SIG-M5 (cell line): ENCODE measurements at regions not wholly inside any gene's neighbourhood (a gene's known extent, or its start where the extent isn't known, plus 50 kb on each side); places are given as distances from the start of the nearest gene placed in this dataset.

ENCODE experiments used
- DNase-seq: peaks from one replicate; lab custom pipeline; 2025; lab: John Stamatoyannopoulos, UW

DNA sequence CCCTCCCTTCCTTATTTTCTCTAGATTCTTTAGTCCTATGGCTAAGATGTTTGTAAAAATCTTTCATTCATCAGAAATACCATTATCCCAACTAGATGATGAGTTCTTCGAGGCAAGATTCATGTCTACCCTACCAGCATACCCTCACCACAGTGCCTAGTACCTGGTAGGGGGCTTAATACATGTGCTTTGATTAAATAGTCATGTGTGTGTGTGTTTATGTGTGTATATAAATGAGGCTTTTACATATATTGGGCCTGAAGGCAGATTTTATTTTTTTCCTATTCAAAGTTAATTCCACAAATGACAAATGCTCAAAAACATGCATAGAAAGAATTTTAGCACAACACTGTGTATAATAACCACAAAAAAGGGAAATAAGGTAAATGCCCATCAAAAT is 193.0 kb upstream of the IRX3 start:
- DNase-seq: no peak

DNA sequence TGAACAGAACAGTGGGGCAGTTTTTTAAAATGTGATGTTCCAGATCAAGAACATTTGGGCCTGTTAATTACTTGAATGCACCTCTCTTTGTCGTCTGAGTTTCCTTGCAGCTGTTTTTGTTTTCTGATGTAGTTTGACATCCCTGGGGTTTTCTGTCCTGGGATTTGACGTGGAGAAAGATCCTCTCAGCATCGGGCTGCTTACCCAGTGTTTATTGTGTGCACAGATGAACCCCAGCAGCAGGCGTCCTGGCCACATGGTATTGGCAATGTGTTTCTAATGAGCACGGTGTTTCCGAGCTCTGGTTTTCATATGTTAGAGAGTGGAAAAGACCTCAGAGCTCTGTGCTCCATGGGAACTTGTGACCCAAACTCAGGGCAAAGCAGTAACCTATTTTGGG is 191.1 kb upstream of the IRX3 start:
- DNase-seq: no peak

DNA sequence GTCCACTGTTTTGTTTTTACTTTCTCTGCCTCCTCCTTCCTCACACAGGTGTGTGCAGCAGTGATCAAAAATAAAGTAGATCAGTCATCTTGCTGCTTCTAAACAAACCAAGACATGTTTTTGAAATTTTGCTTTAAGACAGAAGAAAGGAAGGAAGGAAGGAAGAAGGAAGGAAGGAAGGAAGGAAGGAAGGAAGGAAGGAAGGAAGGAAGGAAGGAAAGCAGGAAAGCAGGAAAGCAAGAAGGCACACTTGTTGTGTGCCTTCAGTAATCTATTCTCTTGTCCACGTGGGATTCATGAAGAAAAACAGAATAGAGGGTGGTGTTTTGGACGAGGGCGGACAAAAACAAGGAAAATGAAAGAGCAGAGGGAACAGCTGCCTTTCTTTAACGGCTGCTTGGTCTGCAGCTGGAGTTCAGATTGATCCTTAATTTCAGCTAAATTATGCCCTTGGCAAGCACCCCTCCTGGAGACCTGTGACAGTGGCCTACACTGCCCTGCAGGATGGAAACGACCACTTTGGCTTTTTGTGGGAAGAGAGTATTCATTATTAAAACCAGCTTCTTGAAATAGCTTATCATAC is 188.5 kb upstream of the IRX3 start:
- no peak for DNase-seq

DNA sequence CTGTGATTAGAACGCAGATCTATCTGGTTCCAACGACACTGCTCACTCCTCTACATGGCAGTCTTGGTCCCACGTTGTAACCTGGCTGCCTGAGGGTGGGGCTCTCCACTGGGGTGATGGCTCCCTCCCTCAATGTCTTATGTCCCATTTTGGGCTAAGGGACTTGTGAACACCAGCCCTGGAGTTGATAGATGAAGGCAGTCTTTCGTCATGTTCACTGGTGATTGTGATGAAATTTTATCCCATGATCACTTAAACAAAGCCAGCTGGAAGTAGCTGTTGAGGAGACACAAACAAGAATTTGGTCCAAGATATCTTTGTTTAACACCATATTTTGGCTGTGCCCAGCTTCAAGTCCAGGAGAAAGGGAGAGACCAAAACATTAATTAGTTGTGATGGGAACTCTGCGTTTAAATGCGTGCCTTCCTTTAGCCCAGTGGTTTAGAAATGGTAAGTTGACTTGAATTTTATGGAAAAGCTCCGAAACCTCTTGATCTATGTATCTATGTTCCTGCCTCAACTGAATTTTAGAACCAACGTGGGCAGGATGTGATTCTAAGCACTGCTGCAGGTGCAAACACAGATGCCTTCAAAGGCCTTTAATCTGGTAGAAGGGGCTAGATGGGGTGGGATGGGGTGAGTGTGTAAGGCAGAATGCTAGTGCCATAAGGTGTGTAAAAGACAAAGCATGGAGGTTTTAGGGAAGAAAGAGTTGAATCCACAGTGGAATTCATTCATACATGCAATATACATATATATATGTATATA is 186.8 kb upstream of the IRX3 start:
- DNase-seq: no peak

DNA sequence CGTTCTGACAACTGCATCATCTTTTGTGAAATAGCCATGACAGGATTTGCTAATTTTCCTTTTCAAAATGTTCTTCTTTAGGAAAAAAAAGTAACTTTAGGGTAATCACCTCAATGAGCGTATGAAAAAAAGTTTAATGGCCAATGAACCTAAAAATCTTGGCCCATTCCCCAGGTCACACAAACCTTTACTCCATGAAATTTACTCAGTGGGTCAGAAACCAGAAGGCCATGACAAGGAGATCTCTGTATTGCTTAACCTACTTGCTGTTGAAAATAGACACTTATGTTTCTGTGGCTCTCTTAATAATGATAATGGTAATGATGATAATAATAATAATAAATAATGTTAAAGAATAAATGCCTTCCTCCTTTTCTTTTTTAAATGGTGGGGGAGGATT is 180.8 kb upstream of the IRX3 start:
- no peak for DNase-seq

DNA sequence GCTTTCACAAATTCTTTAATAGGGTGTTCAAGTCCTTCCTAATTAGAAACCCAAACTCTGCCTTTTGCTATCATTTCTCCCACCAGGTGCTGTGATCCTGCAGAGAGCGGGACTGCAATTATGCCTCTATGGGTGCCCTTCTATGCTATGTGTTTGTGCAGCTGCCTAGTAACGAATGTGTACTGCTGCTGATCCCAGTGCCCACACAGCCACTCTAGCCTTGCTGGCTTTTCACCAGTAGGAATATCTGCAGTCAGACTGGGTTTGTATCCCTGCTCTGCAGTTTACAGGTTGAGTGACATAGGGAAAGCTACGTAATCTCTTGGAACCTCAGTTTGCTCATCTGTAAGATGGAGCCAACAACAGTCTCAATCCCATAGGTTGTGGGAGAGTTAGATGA is 179.6 kb upstream of the IRX3 start:
- no peak for DNase-seq

DNA sequence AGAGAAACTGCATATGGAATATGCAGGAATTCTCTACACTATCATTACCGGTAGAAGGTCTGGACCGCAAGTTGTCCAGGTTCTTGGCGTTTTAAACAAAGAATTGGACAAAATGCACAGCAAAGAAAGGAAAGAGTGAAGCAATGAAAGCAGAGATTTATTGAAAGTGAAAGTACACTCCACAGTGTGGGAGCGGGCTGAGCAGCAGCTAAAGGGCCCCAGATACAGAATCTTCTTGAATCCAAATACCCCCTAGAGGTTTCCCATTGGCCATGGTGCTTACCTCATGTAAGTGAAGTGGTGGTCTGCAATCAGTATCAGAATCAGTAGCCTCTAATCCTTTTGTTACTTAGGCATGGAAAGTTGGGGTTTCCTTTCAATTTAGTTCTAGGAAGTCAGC is 178.5 kb upstream of the IRX3 start:
- no peak for DNase-seq

DNA sequence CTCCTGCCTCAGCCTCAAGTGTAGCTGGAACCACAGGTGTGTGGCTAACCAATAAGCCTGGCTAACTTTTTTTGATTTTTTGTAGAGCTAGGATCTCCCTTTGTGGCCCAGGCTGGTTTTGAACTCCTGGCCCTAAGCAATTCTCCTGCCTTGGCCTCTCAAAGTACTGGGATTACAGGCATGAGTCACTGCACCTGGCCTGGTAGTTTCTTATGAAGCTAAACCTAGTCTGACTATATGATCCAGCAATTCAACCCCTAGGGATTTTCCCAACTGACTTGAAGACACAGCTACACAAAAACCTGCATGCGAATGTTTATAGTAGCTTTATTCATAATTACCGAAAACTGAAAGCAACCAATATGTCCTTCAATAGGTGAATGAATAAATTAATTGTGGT is 176.2 kb upstream of the IRX3 start:
- no peak for DNase-seq

DNA sequence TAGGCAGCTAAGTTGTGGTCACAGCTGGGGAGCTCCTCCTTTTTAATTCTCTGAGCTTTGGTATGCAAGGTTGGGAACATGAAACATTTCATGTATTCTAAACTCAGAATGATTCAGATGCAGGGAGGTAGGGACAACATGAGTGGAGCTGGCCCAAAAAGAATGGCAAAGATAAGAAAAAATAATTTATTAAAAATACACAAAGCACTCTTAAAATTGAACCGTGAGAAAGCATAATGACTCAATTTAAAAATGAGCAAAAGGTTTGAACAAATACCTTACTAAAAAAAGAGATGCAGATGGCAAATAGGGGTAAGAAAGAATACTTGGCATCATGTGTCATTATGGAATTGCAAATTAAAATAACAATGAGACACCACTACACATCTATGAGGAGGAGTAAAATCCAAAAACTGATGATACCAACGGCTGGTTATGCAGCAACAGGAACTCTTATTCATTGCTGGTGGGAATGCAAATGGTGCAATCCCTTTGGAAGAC is 175.6 kb upstream of the IRX3 start:
- no peak for DNase-seq

DNA sequence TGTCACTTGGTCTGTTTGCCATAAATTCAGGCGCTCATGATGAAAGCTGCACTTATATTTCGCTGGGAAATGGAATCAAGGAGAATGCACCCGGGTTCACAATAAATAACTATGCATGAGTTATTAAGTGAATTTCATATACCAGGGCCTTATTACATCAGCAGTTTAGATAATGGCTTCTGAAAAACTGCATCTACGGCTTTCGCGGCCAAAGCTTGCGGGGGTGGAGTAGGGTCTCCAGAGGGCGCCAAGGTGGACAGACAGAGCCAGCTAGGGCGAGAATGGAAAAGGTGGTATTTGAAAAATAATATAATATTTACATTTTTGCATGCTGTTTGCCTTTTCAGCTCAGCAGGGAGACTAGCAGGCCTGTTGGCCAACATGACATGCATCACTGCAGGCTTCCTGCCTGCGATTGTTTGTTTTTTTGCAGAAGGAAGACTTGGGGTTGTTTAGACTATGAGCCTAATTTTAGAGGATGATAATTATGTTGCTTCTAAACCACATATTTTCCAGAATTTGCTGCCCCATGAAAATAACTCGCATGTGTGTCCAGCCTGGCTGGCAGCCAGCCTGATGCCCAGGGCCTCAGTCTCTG is 173.8 kb upstream of the IRX3 start:
- no peak for DNase-seq

DNA sequence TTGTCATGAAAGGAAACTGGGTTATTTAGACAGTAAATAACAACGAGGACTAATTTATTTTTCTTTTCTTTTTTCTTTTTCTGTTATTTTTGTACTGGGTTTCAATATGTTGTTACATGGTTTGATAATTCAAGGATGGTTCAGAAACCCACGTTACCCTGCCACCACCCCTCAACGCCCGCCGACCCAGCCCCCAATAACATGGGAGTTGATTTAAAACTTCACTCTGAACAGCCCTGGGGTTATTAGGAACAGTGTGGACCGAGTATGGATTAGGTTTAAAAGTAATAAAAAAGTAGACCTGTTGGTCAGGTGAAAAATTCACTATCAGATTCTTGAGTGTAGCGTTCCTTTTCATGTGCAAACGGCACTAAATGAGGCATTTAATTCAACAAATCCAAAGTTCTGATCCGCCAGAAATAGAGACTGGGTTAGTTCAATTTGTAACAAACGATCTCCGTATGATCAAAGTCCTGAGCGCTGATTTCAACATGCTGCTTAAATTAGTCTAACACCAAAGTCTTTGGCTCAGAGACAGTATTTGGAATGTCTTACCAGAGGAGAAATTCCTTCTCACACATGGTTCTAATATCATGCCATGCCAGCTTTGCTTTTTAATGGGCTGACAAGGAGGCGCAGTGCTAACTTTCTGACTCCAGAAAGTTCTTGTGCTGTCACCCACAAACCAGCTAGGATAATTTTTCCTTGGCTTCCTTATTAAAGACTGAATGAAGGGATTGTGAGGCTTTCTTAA is 173.1 kb upstream of the IRX3 start:
- no peak for DNase-seq

DNA sequence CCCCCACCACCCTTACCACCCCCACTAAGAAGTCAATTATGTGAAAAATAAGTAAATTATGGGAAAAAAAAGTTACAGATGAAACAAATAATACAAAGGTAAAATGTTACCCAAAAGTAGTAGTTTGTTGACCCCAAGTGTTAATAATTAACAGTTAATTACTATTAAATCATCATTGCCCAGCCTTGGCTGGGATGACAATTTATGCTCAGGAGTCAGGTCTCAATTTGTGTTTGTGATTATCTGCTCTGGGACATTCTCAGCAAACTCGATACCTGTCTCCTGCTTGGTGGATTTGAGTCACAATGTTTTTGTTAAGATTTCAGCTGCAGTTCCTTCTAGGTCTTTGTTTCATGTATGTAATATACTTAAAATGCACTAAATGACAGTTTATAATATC is 172.3 kb upstream of the IRX3 start:
- no peak for DNase-seq

DNA sequence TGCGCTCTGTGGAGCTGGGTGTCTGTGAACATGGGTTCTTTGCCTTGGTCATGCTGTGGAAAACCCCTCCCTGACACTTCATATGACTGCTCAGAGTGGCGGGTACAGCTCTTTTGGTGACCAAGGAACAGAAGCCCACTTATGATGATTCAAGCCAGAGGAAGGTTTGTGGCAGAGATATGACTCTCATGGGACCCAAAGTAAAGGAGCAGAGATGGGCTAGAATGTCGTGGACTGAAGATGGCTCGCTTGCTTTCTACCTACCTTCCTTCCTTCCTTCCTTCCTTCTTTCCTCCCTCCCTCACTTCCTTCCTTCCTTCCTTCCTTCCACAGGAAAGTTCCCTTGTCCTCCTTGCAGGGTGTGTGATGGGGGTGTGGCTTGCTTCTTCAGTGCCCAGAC is 169.7 kb upstream of the IRX3 start:
- DNase-seq: no peak

DNA sequence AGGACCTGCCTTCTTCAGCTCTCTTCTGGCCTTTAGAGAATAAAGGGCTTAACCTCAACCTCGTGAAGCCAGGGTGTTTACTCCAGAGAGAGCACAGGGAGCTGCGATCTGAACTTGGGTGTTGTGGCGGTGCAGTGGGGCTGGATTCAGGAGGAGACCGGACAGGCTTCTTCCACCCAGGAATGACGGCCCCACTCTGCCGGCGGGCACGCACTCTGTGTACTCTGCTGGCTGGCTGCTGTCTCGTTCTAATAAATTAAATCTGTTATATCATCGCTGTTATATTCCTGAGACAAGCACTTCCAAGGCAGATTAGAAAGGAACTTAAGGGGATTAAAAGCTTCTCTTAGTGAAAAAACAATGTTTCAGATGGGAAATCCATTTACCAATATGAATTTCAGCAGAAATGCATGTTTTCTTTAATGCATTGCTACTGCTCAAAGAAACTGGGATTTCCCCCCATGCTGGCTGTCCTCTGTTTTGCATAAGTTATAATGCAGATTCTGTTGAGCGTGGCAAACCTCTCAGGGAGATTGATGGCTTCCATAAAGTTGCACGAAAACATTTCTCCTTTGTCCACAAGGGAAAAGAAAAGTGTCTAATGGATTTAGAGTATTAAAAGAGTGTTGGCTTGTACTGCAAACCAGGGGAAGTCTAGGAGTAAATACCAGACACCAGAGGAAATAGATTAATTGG is 168.6 kb upstream of the IRX3 start:
- DNase-seq: no peak

DNA sequence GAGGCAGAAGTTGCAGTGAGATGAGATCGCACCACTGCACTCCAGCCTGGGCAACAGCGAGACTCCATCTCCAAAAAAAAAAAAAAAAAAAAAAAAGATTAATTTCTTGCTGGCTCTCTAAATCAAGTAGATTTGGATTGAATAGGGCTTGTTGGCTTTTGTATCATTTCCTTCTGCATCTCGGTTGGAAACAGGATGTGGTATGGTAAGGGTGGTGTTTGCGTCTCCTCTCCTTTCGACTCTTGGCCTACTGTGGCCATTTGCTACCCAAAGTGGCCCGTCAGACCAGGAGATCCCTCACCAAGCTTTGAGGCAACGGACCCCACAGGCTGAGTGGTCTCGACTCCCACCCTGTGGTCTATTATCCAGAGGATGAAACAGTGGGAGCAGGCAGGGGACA is 168.0 kb upstream of the IRX3 start:
- DNase-seq: no peak

DNA sequence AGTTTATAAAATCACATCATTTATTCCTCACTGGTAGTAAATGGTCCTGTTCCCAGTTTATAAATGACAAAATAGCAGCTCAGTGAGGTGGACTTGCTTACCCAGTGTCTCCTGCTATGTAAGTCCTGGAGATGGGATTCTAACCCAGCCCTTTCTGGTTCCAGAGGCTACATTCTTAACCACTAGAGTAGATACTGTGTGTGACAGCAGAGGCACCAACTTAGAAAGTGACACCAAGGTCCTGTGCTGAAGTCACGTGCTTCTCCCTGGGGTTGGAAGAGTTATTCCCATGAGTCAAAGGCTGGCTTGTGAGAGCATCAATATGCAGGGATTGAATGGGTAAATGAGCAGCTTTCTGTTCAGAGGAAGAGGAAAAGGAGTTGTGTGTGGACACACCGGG is 167.3 kb upstream of the IRX3 start:
- no peak for DNase-seq

DNA sequence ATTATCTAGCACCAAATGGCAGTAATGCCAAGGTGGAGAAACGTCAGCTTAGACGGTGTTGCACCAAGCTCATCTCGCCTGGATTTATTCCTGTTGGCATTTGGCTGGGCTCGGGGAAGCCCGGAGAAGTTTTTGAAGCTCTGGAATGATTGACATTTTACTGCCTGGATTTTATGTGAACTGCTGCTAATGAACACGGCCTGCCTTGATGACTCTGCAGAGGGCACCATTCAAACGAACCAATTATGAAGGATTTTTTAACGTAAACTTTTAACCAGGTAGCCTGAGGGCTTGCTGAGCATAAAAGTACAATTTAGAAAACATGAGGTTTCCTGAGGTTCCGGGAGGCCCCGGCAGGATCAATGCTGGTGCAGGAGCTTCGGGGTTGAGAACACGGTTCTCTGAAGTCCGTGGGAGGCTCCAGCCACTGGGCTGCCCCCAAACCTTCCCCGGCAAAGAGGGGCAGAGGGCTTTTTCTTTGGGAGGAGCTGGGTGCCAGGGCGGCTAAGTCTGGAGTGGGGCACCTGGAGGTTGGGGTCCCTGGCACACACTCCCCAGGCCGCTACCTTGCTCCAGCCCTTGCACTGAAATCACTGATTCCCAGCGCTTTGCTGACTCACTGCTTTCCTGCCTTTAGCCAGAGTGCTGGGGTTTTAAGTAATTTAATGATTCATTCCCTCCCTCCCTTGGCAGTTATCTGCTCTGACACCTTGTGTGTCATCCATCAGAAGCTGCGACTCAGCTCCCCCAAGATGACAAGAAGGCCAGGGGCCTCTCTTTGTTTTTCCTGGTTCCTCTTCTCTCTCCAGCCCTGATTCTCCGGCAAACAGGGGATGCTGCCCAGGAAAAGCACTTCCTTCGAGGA is 161.2 kb upstream of the IRX3 start:
- no peak for DNase-seq

DNA sequence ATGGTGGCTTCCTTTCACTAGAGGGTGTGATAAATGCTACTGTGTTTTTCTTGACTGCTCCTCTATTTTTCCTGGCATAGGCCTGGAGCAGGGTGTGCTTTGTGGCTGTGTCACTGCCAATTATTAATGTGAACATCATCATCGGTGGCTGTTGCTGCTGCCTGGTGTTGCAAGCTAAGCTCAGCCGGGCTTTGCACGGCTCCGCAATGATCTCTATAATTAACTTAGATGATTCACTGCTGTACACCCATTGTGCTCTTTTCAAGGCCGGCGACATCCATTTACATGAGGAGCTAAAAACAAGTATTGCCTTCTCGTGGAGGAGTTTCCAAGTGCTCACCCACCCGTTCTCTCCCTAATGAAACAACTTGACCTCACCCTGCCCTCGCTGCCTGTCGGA is 160.1 kb upstream of the IRX3 start:
- peak; percentile 12 for DNase-seq

DNA sequence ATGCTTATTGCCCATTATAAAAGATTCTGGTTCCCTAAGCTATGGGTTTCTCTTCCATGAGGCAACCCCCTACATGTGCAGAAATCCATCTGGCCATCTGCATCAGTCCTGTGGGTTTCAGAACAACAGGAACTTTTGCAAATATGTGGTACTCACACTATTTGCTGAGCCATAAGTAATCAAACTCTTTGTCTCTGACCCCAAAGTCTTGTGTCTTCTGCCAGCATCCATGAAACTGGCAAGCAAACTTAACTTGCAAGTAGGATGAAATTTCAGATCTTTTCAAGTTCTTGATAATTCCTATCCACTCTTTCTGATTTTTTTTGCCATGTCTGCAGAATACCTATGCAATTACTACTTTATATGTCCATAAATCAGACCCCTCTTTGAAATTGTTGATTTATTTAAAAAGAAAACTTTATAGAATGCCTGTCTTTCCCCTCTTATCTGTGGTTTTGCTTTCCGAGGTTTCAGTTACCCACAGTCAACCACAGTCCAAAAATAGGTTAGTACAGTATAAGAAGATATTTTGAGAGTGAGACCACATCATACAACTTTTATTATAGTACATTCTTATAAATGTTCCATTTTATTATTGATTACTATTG is 158.4 kb upstream of the IRX3 start:
- no peak for DNase-seq

DNA sequence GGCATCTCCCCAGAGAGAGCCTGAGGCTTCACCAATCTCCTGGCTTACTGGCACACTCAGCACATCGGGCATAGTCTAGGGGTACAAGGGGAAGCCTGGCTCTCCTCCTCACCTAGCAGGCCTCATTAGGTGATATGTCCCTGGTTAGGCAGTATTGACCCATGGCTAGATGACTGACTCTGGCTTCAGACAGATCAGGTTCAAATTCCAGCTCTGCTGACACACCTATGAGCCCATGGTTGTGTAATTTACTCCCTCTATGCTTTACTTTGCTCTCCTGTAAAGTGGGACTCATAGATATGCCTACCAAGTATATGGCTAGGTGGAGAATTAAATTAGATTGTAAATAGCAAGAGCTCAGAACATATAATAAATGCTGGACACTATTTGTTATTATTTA is 157.3 kb upstream of the IRX3 start:
- no peak for DNase-seq

DNA sequence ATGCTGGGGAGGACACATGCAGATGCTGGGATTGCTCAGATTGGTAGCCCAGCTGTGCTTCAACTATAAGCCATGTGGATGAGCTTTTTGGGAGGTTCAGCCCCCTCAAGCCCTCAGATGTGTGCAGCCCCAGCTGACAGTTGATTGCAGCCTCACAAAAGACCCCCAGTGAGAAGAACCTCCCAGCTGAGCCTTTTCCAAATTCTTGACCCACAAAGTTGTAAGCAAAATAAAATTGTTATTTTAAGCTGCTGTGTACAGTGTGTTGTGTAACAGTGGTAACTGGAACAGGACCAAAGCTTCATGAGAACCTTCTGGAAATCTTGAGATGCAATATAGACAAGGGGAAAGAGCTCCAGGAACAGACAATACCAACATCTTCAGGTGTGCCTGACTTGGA is 156.8 kb upstream of the IRX3 start:
- DNase-seq: no peak
